GF-D8 (cell line): ENCODE measurements at regions not wholly inside any gene's neighbourhood (a gene's known extent, or its start where the extent isn't known, plus 50 kb on each side); places are given as distances from the start of the nearest gene placed in this dataset.

Experiments
- DNase-seq: peaks from one replicate; lab custom pipeline; 2025; lab: John Stamatoyannopoulos, UW

DNA sequence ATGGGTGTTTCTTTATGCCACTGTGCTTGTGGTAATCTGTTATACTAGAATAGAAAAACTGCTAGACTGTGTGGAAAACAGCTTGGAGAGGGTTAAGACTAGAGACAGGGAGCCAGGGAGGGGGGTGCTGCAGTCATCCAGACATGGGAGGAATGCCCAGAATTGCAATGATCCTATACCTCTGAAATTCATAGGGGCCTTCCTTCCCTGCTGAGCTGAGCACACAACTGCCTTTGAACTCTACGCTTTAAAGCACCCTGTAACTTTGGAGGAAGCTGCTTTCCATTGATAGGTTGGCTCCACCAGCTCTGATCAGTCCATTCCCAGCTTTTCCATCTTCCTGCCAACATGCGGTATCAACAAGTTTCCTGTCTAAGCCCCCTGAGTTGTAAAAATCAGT lies 155.9 kb upstream of the RASGEF1B start:
- no peak for DNase-seq

DNA sequence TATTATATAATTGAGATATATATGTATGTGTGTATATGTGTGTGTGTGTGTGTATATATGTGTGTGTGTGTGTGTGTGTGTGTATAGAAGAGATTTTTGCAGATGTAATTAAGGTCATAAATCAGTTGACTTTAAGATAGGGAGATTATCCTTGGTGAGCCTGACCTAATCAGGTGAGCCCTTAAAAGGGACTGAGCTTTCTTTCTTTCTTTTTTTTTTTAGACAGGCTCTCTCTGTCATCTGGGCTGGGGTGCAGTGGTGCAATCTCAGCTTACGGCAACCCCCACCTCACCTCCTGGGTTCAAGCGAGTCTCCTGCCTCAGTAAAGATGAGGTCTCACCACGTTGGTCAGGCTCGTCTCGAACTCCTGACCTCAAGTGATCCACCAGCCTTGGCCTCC lies 155.1 kb upstream of the RASGEF1B start:
- DNase-seq = no peak

DNA sequence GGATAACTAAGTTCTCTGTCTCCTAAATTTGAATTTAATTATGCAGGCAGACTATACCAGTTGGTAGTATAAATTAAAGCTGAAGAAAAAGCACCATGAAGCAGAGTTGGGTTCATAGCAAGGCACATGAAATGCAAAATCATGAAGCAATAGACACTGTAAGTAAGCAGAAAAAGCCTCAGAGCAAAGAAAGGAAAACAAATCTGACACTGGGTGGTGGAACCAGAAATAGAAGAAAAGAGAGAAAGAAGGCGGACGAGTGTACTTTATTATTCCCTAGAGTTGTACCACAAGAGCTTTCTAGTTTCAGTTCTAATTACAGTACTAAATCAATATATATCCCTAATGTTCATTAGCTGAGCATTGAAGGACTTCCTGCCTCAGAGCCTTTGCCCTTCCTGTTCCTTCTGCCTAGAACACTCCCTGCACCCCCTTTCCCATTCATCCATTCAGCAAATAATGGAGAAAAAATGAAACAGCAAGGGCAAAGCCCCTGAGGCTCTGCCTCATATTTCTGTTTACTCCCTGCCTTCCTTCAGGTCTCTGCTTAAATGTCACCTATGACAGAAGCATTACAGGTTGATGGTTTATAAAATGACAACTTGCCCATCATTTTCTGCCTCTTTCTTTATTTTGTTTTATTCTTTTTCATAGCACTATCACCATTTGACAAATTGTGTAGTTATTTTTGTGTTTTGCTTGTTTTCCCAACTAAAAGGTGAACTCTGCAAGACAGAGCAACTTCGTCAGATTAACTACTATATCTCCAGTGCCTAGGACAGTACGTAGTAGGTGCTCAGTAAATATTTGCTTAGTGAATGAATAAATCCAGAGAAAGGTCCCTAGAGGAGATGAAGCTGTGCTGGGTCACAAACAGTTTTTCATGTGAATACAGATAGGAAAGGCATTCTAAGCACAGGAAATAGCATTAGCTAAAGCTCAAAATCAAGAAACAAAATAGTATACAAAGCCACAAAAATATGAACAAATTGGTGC lies 154.0 kb upstream of the RASGEF1B start:
- DNase-seq = no peak

GRCh38 chr4:81623434-81623833 lies 151.7 kb upstream of the RASGEF1B start:
- DNase-seq = no peak

DNA sequence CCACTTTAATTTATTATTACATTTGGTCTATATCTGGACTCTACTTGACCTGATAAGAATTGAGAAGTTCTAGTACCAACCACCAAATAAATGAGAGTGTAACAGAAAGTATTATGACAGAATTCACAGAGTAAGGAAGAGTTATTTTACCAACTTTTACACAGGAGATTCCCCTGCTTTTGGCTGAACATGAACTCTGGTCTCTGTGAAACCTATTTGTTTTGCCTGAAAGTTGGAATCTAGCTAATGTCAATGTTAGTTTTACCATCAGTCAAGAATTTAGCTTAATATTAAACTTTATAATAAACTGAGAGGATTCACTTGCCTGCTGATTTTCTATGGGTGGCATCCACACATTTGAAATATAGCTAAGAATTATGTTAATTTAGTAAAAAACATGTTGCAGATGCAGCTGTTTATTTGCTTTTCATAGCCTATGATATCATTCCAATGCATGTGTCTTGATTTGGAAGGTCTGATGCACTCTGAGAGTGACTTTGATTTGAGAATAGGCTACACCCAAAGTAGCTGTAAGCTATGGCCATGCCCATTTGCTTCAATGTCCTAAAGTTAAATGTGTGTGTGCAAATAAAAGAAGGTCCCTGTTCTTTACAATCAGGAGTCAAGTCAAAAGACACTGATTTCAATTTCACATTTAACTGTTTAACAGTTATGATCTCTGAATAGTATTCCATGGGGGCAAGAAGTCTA lies 150.9 kb upstream of the RASGEF1B start:
- no peak for DNase-seq

- no peak for DNase-seq
Measured at GRCh38 chr4:81622028-81622427, 150.3 kb upstream of the RASGEF1B start.

DNA sequence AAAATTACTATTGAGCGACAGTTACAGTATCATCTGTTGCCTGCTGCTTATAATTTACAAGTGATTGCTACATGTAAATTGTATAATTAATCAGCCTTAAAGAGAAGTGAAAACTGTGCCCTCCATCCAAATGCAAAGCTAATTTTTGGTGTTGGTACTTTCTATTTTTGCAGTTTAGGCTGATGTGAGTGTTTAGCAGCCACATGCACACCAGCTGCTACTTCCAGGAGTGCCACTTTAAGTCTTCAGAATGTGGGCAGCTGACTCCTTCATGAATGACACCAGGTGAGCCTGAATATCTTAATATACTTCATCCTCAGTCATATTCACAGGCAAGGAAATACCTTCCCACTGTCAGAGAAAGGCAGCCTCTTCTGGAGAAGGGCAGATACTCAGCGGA lies 149.8 kb upstream of the RASGEF1B start:
- DNase-seq = no peak

- no peak for DNase-seq
Measured at GRCh38 chr4:81620442-81620841, 148.7 kb upstream of the RASGEF1B start.

- DNase-seq = no peak
Measured at GRCh38 chr4:81617545-81617944, 145.8 kb upstream of the RASGEF1B start.

DNA sequence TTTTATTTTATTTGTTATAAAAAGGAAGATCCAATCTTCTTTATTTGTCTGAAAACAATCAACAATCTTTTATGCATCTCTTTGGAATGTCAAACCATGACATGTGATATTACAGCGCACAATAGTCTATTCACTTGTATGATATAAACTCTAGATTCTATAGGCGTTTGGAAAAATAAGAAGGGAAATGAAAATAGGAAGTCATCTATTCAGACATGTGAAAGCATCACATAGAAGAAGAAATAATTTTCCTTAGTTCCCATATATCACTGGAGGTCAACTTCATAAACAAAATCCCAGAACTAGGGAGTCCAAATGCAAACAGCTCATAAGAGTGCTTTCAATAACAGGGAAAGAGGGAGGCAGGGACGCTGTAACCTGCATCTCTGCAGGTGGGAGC lies 139.5 kb upstream of the RASGEF1B start:
- no peak for DNase-seq

DNA sequence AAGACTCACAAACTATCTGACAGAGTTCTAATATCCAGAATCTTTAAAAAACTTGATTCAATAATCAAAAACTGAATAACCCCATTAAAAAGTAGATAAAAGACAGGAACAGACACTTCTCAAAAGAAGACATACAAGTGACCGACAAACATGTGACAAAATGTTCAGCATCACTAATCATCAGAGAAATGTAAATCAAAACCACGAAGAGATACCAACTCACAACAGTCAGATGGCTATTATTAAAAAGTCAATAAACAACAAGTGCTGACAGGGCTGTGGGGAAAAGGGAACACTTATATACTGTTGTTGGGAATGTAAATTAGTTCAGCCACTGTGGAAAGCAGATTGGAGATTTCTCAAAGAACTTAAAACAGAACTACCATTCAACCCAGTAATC lies 138.1 kb upstream of the RASGEF1B start:
- DNase-seq = no peak

DNA sequence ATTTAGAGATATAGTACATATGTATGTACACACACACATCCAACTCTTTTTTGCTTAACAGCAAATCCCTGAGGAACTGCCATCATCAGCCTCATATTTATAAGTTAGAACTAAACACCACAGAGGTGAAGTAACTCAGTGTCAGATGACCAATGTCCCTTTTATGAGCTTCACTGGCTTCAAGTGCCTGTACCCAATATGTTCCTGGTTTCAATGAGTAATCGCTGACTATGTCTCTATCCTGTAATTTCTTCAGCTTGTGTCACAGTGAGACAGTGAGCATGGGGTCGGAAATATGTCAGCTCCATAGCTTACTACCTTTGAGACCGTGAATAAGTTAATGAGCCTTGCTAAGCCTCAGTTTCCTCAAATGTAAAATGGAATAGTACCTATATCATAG lies 136.2 kb upstream of the RASGEF1B start:
- no peak for DNase-seq

DNA sequence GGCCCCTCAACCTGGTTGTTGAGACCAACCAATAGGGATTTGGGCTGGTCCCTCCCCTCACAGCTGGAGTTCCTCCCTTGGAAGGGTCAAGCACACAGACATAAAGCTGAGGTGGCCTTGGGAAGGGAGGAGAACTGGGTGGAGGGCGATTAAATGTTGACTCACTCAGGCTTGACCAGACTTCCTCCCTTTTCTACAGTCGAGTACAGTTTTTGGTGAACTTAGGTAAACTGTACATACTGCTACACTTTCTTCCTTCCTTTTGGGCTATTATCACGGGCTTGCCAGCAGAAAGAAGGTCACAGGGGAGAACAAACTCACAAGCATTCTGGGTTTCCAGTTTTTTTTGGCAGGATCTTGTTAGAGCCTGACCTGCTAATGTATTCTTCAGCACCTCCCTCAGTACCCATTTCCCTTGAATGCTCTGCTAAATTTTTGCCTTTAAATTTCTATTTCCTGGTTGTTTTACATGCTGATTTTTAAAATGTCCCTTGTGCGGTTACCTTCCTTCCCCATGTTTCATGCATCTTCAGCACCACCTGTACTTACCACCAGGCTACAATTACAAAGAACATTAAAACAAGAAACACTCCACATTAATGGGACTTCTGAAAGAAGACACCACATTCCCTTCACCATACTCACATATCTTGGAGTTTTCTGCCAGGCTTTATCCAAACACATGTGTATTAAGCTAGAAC lies 135.2 kb upstream of the RASGEF1B start:
- DNase-seq = no peak

DNA sequence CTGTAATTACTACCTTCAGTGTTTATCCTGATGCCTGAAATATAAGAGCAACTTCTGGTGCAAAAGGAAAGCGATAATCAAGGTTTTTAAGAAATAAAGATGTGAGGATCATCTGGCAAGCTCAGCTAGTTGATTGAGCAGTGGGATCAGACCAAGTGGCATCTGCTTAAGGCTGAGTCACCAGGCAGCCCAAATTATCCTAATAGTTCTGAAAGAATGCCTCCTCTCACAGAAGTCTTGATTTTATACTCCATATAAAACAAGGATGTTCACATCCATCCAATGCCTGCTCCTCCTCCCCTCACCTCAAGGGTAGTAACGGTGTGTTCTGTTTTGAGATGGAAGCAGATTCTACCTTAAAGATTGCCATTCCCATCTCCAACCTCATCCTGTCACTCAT lies 134.5 kb upstream of the RASGEF1B start:
- no peak for DNase-seq

DNA sequence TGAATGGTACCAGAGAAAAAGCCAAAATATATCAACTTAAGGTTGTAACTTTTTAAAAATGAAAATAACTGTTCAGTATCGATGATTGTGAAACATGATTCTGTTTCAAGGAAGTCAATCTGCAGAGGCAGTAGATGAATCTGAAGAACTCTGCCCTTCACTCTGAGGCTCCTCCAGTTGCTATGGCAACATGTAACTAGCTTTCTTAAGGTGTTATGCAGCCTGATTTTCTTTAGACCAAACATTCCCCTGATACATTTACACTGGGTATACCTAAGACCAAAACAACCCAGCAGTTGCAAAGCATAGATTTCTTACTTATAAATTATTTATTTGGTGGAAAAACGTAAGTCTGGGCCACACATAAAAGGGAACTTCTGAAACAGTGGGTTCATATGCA lies 133.6 kb upstream of the RASGEF1B start:
- no peak for DNase-seq

- no peak for DNase-seq
Measured at GRCh38 chr4:81604683-81605218, 133.0 kb upstream of the RASGEF1B start.

- no peak for DNase-seq
Measured at GRCh38 chr4:81602854-81603253, 131.1 kb upstream of the RASGEF1B start.

DNA sequence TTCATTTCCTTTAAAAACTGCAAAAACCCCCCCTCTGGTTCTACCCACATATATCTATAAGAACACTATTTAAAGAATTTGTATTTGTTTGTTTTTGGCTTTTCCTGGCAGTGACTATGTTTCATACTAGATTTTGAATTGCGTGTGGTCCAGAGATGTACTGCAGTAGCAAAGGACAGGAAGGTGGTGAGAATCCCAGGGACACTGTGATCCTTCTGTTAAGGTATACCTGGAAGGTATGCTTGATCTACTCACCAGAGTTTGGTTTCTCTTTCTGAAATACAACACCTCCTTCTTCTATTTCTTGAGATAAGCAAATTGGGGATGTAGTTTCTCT lies 129.6 kb upstream of the RASGEF1B start:
- DNase-seq = no peak

DNA sequence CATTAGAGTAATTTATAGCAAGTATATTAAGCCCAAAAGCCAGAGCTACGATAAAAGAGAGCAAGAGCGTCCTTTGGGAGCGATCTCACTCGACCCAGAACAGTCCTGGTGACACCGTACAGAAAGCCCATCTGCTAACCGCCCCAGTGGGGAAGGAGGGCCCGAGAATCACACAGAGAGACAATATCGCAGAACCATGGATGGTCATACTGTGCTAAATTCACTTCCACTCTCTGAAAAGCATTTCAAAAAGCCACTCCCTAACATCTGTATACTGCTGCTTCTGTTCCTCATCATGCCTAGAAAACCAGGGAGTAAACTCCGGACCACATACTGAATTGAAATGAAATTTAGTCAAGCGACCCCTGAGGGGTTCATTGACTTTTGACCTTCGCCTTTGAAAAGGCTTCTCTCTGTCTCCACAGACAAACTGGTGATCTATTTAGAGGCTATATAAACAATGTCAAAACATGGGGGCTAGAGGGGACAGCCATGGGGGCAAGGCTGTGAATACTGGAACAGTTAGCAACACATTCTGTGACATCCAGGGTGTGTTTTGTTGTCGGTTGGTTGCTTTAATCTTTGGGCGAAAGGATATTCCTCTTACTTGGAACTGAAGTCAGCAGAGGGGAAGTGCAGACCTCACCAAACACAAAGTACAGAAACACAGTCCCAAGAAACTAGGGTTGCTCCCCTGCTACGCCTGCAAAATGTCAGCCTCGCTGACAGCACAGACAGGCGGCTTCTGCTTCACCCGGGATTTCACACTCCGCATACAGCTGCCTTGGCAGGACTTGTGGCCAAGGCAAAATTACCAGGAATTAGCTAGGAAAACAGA lies 129.0 kb upstream of the RASGEF1B start:
- DNase-seq = no peak

DNA sequence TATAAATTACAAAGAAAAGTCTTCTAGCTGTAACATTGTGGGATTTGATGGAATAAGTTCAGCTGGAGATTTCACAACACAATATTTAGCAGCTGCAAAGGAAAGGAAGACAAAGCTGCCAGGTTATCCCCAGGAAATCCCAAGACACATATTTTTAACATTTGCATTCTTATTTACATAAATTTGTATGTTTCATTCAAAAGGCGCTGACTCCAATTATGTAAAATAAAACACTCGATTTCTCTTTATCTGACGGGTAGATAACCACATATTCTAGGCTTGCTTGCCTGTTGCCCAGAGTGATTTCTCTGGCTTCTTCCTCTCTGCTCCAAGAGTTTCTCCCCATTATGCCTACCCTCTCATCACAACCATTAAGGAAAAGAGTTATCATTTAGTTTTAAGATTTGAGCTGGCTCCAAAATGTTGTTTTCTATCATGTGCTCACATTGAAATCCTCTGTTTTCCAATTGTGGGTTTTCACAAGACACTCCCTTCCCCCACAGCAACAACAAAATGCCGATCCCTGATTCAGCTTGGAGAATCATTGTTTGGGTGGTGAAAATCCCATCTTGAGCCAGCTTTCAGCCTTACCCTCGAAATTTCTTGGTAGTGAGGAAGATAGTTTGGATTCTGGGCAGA lies 128.2 kb upstream of the RASGEF1B start:
- no peak for DNase-seq
